ENCODE measurements at regions not wholly inside any gene's neighbourhood (a gene's known extent, or its start where the extent isn't known, plus 50 kb on each side); places are given as distances from the start of the nearest gene placed in this dataset.

DNA sequence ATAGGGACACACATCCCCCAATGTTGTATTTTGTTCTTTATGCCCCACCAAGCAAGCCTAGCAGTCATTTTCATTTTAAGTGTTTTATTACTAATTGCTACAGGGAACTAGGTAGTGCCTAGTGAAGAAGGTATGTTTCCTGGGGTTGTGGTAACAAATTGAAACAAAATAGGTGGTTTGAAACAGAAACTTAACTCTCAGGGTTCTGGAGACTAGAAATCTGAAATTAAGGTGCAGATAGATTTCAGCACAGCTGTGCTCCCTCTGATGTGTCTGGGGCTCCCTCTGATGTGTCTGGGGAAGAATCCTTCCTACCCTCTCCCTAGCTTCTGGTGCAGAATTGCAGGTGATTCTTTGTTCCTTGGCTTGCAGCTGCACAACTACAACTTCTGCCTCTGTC lies 390.1 kb downstream of the ZFHX3 start:
- TF ChIP-seq, protein P1, sequence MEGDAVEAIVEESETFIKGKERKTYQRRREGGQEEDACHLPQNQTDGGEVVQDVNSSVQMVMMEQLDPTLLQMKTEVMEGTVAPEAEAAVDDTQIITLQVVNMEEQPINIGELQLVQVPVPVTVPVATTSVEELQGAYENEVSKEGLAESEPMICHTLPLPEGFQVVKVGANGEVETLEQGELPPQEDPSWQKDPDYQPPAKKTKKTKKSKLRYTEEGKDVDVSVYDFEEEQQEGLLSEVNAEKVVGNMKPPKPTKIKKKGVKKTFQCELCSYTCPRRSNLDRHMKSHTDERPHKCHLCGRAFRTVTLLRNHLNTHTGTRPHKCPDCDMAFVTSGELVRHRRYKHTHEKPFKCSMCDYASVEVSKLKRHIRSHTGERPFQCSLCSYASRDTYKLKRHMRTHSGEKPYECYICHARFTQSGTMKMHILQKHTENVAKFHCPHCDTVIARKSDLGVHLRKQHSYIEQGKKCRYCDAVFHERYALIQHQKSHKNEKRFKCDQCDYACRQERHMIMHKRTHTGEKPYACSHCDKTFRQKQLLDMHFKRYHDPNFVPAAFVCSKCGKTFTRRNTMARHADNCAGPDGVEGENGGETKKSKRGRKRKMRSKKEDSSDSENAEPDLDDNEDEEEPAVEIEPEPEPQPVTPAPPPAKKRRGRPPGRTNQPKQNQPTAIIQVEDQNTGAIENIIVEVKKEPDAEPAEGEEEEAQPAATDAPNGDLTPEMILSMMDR (IDR thresholded peaks at IDR 0.05; ENCODE audit: poor library complexity, severe bottlenecking): no peak
- TF ChIP-seq EP300 (conservative IDR thresholded peaks at IDR 0.05; ENCODE audit: poor library complexity, severe bottlenecking) (no peak), POLR2AphosphoS5 (IDR thresholded peaks at IDR 0.05) (no peak)
- TF ChIP-seq, protein P2, sequence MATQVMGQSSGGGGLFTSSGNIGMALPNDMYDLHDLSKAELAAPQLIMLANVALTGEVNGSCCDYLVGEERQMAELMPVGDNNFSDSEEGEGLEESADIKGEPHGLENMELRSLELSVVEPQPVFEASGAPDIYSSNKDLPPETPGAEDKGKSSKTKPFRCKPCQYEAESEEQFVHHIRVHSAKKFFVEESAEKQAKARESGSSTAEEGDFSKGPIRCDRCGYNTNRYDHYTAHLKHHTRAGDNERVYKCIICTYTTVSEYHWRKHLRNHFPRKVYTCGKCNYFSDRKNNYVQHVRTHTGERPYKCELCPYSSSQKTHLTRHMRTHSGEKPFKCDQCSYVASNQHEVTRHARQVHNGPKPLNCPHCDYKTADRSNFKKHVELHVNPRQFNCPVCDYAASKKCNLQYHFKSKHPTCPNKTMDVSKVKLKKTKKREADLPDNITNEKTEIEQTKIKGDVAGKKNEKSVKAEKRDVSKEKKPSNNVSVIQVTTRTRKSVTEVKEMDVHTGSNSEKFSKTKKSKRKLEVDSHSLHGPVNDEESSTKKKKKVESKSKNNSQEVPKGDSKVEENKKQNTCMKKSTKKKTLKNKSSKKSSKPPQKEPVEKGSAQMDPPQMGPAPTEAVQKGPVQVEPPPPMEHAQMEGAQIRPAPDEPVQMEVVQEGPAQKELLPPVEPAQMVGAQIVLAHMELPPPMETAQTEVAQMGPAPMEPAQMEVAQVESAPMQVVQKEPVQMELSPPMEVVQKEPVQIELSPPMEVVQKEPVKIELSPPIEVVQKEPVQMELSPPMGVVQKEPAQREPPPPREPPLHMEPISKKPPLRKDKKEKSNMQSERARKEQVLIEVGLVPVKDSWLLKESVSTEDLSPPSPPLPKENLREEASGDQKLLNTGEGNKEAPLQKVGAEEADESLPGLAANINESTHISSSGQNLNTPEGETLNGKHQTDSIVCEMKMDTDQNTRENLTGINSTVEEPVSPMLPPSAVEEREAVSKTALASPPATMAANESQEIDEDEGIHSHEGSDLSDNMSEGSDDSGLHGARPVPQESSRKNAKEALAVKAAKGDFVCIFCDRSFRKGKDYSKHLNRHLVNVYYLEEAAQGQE (IDR thresholded peaks at IDR 0.05; ENCODE audit: borderline replicate concordance): no peak
